ENCODE measurements at regions not wholly inside any gene's neighbourhood (a gene's known extent, or its start where the extent isn't known, plus 50 kb on each side); places are given as distances from the start of the nearest gene placed in this dataset.

- no peaks in the 10 kb centered on the region for H4K20me1 ChIP-seq (ENCODE audit: control insufficient read depth, insufficient read depth, low read length, poor library complexity, severe bottlenecking)
- peaks cover 0 to 15% (median 0%) of the 10 kb centered on the region in 3 donors for H3K9me3 ChIP-seq (ENCODE audit: control extremely low read depth in 1 of 3, control insufficient read depth in 2 of 3, insufficient read depth in 1 of 3, low read length in 2 of 3)
- H3K4me2 ChIP-seq (replicated peaks; ENCODE audit: low read depth, low read length, poor library complexity, severe bottlenecking): no peak overlapping the region
- H3K4me1 ChIP-seq (ENCODE audit: control insufficient read depth in 2 of 2, insufficient read depth in 2 of 2, low read length in 2 of 2): no peaks in the 10 kb centered on the region
- TF ChIP-seq EZH2 (IDR thresholded peaks at IDR 0.05; ENCODE audit: borderline replicate concordance, insufficient read depth, low read depth, low read length, poor library complexity, severe bottlenecking) (no peak), CTCF (IDR thresholded peaks at IDR 0.05) (no peak)
- intact Hi-C loops (cut with micrococcal nuclease): no loop called here
- no peaks in the 10 kb centered on the region for H3K36me3 ChIP-seq (replicated peaks in 1 of 2; ENCODE audit: control extremely low read depth in 1 of 2, control insufficient read depth in 1 of 2, extremely low read depth in 1 of 2, insufficient read depth in 2 of 2, low read length in 1 of 2)
- no peak overlapping the region for H3K27ac ChIP-seq (ENCODE audit: low read length in 2 of 2)
- no peaks in the 10 kb centered on the region for H3K79me2 ChIP-seq (ENCODE audit: control insufficient read depth, insufficient read depth, low read length)
- H3K4me3 ChIP-seq (ENCODE audit: control extremely low read depth in 1 of 5, extremely low read depth in 1 of 5, insufficient read depth in 1 of 5, low read depth in 2 of 5, low read length in 4 of 5): no peak overlapping the region
- H3K27me3 ChIP-seq (replicated peaks in 1 of 4; ENCODE audit: control extremely low read depth in 1 of 4, control insufficient read depth in 3 of 4, insufficient read depth in 4 of 4, low read length in 3 of 4): peaks cover 0 to 2% (median 0%) of the 10 kb centered on the region in 4 experiments
- Mint-ChIP-seq H3K27me3 (no peaks in the 10 kb centered on the region), H3K9me3 (ENCODE audit: insufficient read depth) (no peaks in the 10 kb centered on the region), H3K27ac (no peak overlapping the region), H3K4me1 (no peaks in the 10 kb centered on the region), H3K4me3 (no peak overlapping the region)
- ChIA-PET POLR2A (no interaction called here), CTCF (no interaction called here)
- ATAC-seq (ENCODE audit: low read depth) (no peak), DNase-seq (no peak)
- no peak overlapping the region for H3K9ac ChIP-seq (ENCODE audit: low read length)
- WGBS (ENCODE audit: insufficient coverage): 85% methylated on average over 14 of the region's 16 CpGs
- no peak overlapping the region for H2AFZ ChIP-seq (ENCODE audit: insufficient read depth, low read depth, low read length, poor library complexity, severe bottlenecking)
Measured at GRCh38 chr22:49112661-49113626, 714.7 kb downstream of the BRD1 start.

GRCh38 chr22:49112176-49112575 lies 715.5 kb downstream of the BRD1 start:
- Mint-ChIP-seq H3K27ac (no peak overlapping the region), H3K27me3 (no peaks in the 10 kb centered on the region), H3K9me3 (ENCODE audit: insufficient read depth) (no peaks in the 10 kb centered on the region), H3K4me3 (no peak overlapping the region), H3K4me1 (no peaks in the 10 kb centered on the region)
- intact Hi-C loops (cut with micrococcal nuclease): no loop called here
- WGBS (ENCODE audit: insufficient coverage): 93% methylated on average over 15 of the region's 15 CpGs
- no peak overlapping the region for H3K4me3 ChIP-seq (ENCODE audit: control extremely low read depth in 1 of 5, extremely low read depth in 1 of 5, insufficient read depth in 1 of 5, low read depth in 2 of 5, low read length in 4 of 5)
- TF ChIP-seq EZH2 (IDR thresholded peaks at IDR 0.05; ENCODE audit: borderline replicate concordance, insufficient read depth, low read depth, low read length, poor library complexity, severe bottlenecking): no peak
- TF ChIP-seq CTCF (IDR thresholded peaks at IDR 0.05): no peak
- H2AFZ ChIP-seq (ENCODE audit: insufficient read depth, low read depth, low read length, poor library complexity, severe bottlenecking): no peak overlapping the region
- H3K36me3 ChIP-seq (replicated peaks in 1 of 2; ENCODE audit: control extremely low read depth in 1 of 2, control insufficient read depth in 1 of 2, extremely low read depth in 1 of 2, insufficient read depth in 2 of 2, low read length in 1 of 2): no peaks in the 10 kb centered on the region
- ATAC-seq (ENCODE audit: low read depth): no peak
- no peaks in the 10 kb centered on the region for H3K79me2 ChIP-seq (ENCODE audit: control insufficient read depth, insufficient read depth, low read length)
- no peaks in the 10 kb centered on the region for H4K20me1 ChIP-seq (ENCODE audit: control insufficient read depth, insufficient read depth, low read length, poor library complexity, severe bottlenecking)
- POLR2A ChIA-PET: no interaction called here
- CTCF ChIA-PET: no interaction called here
- peaks cover 0 to 12% (median 0%) of the 10 kb centered on the region in 3 donors for H3K9me3 ChIP-seq (ENCODE audit: control extremely low read depth in 1 of 3, control insufficient read depth in 2 of 3, insufficient read depth in 1 of 3, low read length in 2 of 3)
- H3K27me3 ChIP-seq (replicated peaks in 1 of 4; ENCODE audit: control extremely low read depth in 1 of 4, control insufficient read depth in 3 of 4, insufficient read depth in 4 of 4, low read length in 3 of 4): peaks cover 0 to 2% (median 0%) of the 10 kb centered on the region in 4 experiments
- H3K4me2 ChIP-seq (replicated peaks; ENCODE audit: low read depth, low read length, poor library complexity, severe bottlenecking): no peak overlapping the region
- H3K9ac ChIP-seq (ENCODE audit: low read length): no peak overlapping the region
- DNase-seq: no peak
- no peaks in the 10 kb centered on the region for H3K4me1 ChIP-seq (ENCODE audit: control insufficient read depth in 2 of 2, insufficient read depth in 2 of 2, low read length in 2 of 2)
- no peak overlapping the region for H3K27ac ChIP-seq (ENCODE audit: low read length in 2 of 2)
